HPDE6-E6E7 (cell line): ENCODE measurements at regions not wholly inside any gene's neighbourhood (a gene's known extent, or its start where the extent isn't known, plus 50 kb on each side); places are given as distances from the start of the nearest gene placed in this dataset.

ENCODE experiments used
- DNase-seq: peaks from one replicate; pipeline ENCODE4 v3.0.0; 2011; ENCODE audit warnings: missing footprints; ENCODE audit errors: extremely low spot score

DNA sequence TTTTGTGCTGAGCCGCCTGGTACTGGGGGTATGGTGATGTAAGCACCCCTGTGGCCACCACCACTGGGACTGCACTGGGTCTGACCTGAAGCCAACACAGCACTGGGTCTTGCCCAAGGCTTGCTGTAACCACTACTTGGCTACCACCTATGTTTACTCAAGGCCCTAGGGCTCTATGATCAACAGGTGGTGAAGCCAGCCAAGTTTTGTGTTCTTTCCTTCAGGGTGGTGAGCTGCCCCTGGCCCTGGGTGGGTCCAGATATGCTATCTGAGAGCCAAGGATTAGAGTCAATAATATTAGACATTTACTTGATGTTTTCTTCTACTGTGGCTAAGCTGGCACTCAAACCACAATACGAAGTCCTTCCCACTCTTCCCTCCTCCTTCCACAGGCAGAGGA is 55.1 kb upstream of the PAGE4 start:
- DNase-seq = no peak

DNA sequence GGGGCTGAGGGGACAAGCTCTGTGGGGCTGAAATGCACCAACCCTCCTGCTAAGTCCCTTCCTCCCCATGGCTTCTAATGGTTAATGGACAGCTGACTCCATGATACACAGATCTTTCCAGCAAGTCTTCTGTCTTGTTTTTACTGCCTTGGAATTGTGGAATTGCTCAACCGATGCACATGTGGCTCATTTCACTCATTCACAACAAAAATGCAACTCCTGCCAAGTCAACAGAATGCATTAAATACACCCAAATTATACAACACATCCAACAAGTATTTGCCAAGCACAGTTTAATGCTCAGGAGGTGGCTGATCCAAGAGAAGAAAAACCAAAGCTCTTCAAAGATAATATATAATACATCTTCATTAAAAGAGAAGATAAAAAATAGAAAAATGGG is 61.9 kb upstream of the PAGE4 start:
- no peak for DNase-seq

DNA sequence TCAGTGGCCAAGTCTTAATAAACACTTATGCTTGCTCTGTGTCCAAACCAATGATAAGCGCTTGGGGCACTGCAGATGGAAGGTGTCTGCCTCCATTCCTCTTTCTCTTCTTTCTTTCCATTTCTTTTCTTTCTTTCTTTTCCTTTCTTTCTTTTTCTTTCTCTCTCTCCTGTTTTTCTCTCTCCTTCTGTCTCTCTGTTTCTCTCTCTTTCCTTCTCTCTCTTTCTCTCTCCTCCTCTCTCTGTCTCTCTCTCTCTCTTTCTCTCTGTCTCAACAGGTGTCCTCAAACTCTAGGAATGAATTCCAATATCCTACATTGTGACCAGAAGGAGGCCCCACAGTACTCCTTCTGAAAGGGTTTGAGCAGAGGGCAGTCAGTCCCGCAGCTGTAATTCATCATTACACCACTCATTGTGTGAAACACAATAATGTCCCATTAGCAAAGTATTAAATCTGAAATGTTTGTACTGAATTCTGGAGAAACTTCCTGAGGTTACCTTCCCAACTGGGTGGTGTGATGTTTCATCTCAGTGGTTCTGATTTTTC is 66.5 kb upstream of the PAGE1 start:
- no peak for DNase-seq

DNA sequence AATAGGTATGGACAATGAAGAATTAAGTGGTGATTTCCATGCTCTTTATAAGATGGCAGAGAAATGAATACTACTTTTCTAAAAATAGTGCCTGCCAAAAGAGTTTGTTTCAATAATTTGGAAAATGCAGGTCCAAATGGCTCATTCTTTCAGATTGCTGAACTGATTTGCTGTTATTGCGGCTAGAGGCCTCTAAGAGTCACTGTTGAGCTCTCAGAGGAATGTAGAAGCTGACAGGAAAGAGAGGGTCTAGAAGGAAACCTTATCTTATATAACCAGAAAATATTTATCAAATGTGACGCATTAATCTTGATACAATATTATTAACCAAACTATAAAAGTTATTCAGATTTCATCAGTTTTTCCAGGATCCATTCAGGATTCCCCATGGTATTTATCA is 65.7 kb upstream of the PAGE1 start:
- DNase-seq = no peak

DNA sequence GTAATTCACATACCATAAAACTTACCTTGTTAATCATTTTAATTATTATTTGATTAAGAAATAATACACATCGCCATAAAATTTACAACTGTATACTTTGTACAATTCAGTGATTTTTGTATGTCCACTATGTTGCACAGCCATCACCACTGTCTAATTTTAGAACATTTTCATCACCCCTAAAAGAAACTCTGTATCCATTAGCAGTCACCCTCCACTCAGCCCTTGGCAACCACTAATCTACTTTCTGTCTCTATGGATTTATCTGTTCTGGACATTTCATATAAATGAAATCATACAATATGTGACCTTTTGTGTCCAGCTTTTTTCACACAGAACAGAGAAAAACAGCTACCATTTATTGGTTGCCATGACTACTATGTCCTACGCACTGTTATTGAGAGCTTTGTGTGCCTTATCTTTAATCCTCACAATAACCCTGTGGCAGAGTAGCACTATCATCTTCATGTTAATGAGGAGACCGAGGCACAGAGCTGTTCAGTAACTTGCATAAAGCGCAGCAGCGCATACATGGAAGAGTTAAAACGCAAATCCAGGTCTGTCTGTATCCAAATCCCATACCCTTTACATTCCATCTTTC is 64.6 kb upstream of the PAGE1 start:
- DNase-seq = no peak

DNA sequence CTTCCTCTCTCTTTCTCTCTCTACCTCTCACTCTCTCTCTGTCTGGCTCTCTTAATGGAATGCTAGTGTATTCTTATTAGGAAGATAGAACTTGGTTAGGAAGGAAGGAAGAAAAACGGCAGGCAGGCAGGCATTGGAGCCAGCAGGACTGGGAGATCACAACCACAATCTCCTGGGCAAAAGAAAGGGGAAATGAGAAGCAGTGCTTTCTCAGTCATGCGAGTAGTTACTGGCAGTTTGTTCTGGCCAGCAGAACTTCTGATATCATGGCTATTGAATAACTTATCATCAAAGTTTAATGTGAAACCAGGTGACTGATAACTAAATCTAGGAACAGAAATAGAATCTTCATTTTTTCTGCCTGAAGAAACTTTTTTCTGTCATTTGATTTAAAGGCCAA is 60.9 kb upstream of the PAGE1 start:
- no peak for DNase-seq

DNA sequence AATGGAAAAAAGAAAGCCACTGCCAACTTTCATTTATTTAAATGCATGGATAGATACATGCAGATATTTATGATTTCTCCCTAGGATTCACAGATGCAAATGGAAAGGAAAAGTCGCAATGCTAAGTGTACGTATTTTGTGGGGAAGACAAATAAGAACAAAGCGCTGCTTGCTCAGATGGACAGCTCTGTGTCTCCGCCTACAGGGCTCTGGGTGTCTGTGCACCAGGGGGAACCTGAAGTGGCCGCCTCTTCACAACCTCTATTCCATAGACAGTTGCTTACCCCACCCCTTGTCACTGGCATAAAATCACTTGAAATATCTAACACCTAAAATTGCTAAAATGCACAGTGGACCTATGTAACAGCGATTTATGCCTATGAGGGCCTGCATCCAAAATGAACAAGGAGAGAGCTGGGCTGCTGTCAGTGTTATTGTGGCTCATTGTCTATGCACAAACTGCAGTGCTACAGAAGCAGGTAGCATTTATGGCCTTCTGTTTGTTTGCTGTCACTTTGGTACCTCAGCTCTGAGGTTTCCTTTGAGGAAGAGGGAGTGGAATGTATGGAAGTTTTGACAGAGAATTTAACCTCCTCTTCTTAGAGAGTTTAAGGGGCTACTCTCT is 58.6 kb upstream of the PAGE1 start:
- DNase-seq = peak; percentile 5

DNA sequence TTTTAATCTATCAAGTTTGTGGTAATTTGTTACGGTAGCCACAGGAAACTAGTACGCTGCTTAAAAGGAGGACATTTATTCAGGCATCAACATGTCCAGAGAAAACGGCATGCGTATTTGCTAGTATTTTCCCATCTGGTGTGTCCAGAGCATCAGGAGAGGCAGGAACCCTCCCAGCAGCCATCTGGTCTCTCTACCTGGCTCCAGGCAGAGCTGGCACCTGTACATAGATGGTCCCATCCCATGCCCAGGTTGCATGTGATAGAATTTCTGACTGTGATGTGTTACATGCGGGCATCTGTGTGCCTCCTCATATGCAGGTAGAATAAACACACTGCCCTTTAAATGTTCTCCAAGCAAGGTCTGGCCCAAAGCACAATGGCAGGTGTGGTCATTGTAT is 57.9 kb upstream of the PAGE1 start:
- no peak for DNase-seq

DNA sequence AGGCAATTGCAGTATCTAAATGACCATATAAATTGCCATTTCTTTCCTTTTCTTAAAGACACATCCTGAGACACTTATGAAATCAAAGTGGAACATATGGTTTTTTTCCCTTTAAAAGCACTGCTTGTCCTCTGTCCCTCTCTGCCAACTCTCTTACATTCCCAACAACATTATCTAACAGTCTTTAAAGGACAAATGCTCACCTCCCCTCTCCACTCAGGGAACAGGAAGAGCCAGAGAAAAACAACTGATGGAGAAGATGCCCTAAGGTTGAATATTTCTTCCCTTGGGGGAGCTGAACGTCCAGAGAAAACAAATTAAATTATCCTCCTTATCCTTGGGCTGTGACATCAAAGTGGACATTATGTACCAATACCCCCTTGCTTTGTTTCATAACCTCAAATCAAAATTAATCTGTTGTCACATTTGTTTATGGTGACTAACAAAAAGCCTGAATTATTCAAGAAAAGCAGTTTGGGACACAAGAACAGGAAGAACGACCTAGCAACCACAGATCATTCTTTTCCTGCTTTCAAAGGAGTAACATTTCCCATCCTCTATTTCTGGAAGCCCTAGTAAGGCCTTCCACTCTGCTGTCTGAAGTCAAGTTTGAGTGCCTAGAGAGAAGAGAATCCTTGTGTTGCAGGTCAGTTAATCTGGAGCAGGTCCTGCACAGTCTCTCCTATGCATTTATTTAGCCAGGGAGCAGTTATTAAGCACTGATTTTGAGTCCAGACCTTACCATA is 52.6 kb upstream of the PAGE1 start:
- DNase-seq = no peak

DNA sequence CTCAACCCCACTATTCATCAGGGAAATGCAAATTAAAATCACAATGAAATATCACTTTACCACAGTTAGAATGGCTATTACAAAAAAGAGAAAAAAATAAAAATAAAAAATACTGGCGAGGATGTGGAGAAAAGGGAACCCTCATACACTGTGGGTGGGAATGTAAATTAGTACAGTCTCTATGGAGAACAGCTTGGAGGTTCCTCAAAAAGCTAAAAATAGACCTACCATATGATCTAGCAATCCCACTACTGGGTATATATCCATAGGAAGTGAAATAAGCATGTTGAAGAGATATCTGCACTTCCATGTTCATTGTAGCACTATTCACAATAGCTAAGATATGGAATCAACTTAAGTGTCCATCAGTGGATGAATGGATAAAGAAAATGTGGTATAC is 50.5 kb upstream of the PAGE1 start:
- no peak for DNase-seq
